SIG-M5 treated with dmso at 0.1 percent for 504 hours (cell line): ENCODE measurements at regions not wholly inside any gene's neighbourhood (a gene's known extent, or its start where the extent isn't known, plus 50 kb on each side); places are given as distances from the start of the nearest gene placed in this dataset.
"Not testable (repeated sequence)": the region's sequence is repeated elsewhere in the genome, so short reads cannot be mapped to it uniquely, and the experiment has no call there.

Source experiments
- DNase-seq: peaks from one replicate; lab custom pipeline; 2025; ENCODE audit not compliant: unreplicated experiment; lab: John Stamatoyannopoulos, UW

GRCh38 chrX:138264095-138264494, 447.4 kb downstream of the FGF13 start:
- not testable (repeated sequence) for DNase-seq

GRCh38 chrX:138270931-138271330, 440.6 kb downstream of the FGF13 start:
- no peak for DNase-seq

- DNase-seq, result not testable (repeated sequence)
These were observed 428.8 kb downstream of the FGF13 start for GRCh38 chrX:138282598-138283150.

- DNase-seq, result no peak
These were observed 424.2 kb downstream of the FGF13 start for GRCh38 chrX:138287205-138287877.

GRCh38 chrX:138294951-138295350, 416.6 kb downstream of the FGF13 start:
- no peak for DNase-seq

GRCh38 chrX:138298268-138298667, 413.2 kb downstream of the FGF13 start:
- no peak for DNase-seq

- DNase-seq, result no peak
These were observed 365.7 kb downstream of the FGF13 start for GRCh38 chrX:138345801-138346200.

- DNase-seq, result no peak
These were observed 362.2 kb downstream of the FGF13 start for GRCh38 chrX:138349351-138349750.

GRCh38 chrX:138378876-138379275, 332.6 kb downstream of the FGF13 start:
- DNase-seq, result no peak

GRCh38 chrX:138408101-138408500, 303.4 kb downstream of the FGF13 start:
- DNase-seq, result no peak

- no peak for DNase-seq
These were observed 300.5 kb downstream of the FGF13 start for GRCh38 chrX:138411048-138411447.
